HG02840 (cell line): ENCODE measurements at regions not wholly inside any gene's neighbourhood (a gene's known extent, or its start where the extent isn't known, plus 50 kb on each side); places are given as distances from the start of the nearest gene placed in this dataset.
"Not testable (repeated sequence)": the region's sequence is repeated elsewhere in the genome, so short reads cannot be mapped to it uniquely, and the experiment has no call there.

Source experiments
- ATAC-seq: cut with Tn5 transposase; IDR thresholded peaks from one replicate; pipeline ENCODE4 v1.9.1; 2021; ENCODE audit warnings: mild to moderate bottlenecking, moderate library complexity, moderate number of reproducible peaks; ENCODE audit not compliant: unreplicated experiment, low FRiP score

DNA sequence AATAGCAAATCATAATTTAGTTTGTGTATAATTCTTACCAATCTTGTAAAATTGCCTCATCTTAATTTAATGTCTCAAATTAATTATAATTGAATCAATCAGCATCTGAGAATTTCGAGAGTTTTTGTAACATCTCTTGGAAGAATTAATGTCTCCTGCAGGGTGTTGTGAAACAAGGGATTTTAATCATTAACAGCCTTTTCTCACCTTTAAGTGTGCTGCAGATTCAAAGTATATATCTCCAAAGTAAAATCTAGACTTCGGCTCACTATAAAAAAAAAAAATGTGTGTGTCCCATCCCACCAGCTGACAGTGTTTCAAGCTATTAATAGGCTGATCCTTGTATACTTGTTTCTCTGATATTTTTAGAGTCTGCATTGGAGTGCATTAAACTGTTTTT is 603.1 kb downstream of the ETNK1 start:
- ATAC-seq: no peak

DNA sequence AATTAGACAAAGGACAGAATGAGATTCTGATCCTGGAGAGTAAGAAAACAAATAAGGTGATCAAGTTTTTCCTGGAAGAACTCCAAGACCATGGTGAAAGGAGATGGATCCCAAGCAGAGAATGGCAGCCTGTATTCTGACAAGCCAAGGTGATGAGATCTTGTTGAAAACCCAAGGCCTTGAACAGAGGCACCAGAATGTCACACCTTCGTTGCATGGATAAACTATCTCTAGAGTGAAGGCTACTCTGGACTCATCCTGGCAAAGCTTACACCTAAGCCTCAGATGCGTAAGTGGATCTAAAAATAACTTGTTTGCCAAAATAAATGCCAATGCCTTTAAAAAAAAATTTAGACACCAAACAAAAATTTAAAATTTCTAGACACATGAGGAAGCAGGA is 605.9 kb downstream of the ETNK1 start:
- ATAC-seq: no peak

DNA sequence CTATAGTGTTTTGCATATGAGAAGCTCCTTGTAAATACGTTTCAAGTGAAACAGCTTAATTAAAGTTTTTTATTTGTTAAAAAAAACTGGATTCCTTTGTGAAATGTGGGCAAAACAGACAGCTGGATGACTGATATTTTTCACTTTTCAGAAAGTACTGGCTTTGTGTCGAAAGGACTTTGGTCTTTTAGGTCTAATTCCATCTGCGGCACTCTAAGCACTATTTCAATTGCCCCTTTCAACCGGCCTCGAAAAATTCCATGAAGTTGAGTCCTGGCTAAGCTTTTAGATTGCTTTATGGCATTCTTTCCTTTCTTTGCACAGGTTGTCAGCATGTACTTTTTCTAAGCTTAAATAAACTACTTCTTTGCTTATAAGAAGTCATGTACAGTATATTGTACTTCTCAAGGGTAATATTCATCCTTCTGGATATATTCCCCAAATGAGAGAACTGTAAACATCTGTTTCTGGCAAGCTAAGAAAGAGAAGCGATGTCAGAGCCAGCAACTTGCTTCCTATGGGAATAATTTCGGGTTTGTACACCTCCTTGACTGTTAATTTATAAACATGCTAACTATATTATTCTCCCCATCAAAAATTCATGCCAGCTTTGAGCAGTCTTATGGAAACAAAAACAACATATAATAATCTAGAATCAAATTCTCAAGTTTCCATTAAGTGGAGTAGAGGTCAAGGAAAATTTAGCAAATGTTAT is 611.3 kb downstream of the ETNK1 start:
- ATAC-seq: no peak

DNA sequence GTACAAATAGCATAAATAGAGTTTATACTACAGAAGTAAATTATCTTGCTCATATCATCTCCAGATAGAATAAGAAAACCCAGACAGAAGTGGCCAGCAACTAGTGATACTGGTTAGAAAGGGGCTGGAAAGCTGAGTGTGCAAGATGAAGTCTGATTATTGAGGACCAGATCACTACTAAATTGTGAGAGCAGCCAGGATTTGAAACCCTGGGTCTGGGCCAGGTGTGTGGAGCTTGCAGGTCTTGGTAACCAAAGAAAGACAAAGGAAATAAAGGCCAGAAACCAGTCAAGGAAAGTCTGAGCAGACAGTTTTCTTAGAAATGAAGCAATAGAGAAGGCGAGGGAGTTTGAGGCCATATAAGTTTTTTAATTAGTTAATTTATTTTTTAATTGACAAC is 611.8 kb downstream of the ETNK1 start:
- no peak for ATAC-seq

DNA sequence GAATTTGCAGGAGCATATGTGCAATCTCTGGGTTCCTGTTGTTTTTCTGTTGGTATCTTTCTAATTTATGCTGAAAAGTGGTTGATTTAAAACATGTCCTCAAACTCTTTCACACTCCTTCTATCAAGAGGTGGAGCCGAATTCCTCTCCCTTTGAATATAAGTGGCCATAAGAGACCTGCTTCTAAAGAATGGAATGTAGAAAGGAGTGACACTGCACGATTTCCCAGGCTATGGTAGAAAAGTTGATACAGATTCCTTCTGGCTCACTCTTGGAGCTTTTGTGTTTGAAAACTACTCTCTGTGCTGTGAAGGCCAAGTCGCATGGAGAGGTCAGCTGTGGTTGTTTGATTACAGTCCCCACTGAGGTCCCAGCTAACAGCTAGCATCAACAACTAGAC is 613.2 kb downstream of the ETNK1 start:
- no peak for ATAC-seq

DNA sequence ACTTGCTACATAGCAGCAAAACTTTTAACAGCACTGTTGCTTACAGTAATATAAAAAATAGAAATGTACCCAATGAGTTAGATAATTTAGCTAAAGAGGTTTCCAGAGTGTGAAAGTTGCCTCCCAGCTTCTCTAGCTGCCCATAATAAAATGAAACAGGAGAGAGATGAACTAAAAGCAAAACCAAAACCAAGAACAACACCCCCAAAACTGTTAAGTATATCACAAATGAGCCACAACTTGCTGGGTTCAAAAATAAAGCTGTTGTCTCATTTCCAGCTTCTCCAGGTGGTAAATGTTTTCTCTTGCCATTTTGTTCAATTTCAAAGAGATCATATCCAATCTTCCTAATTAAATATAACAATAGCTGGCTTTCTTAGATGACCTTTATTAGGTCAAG is 614.0 kb downstream of the ETNK1 start:
- no peak for ATAC-seq

DNA sequence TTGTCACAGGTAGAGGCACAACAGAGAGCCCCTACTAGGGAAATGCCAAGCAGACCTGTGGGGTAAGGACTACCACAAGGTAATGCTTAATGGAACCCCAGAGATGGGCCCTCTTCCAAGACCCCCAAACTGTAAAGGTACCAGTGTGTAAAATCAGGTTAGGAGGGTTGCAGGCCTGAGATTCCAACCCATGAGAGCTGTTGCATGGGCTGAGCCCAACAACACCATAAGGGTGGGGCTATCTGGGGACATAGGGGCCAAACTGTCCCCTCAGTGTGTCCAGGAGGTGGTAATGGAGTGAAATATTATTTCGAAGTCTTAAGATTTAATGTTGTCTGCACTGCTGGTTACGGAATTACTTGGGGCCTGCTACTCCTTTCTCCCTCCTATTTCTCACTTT is 620.2 kb downstream of the ETNK1 start:
- ATAC-seq: no peak

DNA sequence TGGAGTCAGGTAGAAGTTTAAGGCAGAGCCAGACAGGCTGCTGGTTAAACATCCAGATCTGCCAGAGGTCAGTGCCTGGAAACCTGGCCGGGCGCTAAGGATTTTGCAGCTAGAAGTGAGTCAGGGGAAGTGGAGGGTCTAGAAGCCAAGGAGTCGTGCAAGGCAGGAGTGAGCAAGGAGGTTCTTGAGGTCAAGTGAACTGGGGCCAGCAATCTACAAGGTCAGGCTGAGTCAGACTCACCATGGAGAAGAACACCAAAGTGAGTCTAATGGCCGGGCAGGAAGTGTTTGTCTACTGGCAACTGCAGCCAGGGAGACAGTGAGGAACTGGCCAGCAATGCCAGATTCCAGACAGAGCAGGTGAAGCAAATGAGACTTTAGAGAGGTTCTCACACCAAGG is 628.2 kb downstream of the ETNK1 start:
- ATAC-seq: no peak

DNA sequence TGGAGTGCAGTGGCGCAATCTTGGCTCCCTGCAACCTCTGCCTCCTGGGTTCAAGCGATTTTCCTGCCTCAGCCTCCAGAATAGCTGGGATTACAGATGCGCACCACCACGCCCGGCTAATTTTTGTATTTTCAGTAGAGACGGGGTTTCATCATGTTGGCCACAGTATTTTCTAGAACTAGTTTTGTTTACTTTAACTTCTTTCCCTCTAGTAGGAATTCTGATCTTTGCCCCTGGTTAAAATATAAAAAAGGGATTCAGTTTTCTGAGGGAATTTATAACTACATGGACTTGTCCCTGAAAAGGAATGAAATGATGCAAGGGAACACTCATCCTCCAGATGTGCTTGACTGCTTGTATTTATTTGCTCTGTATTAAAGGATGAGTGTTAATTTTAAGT is 628.9 kb downstream of the ETNK1 start:
- ATAC-seq: not testable (repeated sequence)

DNA sequence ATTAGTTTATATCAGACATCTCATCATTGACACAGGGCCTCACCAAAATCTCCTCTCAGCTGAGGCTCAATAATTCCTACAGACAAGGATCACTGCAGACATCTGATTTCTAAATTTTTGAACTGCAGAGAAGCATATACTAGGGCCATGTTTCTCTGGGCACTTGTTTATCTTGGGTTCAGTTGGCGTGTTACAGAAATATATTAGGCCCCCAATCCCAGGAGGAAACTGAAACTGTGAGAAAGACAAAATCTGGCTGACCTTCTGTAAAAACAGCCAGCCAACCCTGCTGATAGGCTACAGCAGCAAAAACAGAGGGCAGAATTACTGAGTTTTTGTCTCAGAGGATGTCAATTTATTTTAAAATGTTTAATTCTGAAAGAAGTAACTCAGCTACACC is 634.6 kb downstream of the ETNK1 start:
- no peak for ATAC-seq

DNA sequence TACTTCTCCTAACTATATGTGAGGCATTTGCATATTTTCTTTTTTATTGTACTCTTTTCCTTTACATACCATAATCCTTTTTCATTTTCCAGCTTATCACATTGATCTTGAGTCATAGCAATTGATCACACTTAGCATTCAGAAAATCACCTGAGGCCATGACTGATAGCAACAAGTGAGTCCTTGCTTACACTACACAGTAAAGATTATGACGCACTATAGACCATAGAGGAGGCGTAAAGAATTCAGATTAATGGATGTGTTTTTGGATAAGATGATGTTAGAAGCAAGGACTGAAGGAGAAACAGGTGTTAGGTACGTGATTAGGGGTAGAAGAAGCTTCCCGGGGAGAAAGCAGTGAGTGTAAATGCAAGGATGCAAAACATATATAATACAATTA is 637.7 kb downstream of the ETNK1 start:
- ATAC-seq: no peak

DNA sequence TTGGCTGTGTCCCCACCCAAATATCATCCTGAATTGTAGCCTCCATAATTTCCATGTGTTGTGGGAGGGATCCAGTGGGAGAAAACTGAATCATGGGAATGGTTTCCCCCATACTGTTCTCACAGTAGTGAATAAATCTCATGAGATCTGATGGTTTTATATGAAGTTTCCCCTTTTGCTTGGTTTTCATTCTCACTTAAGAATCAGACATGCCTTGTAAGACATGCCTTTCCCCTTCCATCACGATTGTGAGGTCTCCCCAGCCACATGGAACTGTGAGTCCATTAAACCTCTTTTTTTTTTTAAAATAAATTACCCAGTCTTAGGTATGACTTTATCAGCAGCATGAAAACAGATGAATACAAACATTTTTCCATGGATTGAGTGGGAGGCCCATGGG is 652.9 kb downstream of the ETNK1 start:
- ATAC-seq: no peak

DNA sequence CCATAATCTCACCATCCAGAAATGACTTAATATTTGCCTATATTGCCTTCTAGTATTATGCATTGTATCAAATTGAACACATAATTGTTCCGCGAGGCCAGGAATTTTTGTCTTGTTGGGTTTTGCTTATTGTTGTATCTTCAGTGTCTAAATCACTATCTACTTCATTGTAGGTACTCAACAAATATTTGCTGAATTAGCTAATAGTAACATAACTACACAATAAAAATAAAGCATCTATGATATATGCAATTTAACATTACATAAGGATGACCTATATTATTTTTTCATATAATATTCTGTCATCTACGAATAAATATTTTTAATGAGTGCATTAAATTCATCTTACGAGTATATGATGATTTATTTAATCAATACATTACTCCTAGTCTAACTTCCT is 656.3 kb downstream of the ETNK1 start:
- ATAC-seq: no peak

DNA sequence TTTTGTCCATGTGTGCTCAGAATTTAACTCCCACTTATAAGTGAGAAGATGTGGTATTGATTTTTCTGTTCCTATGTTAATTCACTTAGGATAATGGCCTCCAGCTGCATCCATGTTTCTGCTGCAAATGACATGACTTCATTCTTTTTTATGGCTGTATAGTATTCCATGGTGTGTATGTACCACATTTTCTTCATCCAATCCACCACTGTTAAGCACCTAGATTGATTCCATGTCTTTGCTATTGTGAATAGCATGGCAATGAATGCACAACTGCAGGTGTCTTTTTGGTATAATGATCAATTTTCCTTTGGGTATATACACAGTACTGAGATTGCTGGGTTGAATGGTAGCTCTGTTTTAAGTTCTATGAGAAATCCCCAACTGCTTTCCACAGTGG is 657.7 kb downstream of the ETNK1 start:
- no peak for ATAC-seq

DNA sequence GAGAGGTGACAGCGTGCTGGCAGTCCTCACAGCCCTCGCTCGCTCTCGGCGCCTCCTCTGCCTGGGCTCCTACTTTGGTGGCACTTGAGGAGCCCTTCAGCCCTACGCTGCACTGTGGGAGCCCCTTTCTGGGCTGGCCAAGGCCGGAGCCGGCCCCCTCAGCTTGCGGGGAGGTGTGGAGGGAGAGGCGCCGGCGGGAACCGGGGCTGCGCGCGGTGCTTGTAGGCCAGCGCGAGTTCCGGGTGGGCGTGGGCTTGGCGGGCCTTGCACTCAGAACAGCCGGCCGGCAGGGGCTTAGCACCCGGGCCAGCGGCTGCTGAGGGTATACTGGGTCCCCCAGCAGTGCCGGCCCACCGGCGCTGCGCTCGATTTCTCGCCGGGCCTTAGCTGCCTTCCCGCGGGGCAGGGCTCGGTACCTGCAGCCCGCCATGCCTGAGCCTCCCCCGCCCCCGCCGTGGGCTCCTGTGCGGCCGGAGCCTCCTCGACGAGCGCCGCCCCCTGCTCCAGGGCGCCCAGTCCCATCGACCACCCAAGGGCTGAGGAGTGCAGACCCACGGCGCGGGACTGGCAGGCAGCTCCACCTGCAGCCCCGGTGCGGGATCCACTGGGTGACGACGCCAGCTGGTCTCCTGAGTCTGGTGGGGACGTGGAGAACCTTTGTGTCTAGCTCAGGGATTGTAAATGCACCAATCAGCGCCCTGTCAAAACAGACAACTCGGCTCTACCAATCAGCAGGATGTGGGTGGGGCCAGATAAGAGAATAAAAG is 661.0 kb downstream of the ETNK1 start:
- ATAC-seq: not testable (repeated sequence)

DNA sequence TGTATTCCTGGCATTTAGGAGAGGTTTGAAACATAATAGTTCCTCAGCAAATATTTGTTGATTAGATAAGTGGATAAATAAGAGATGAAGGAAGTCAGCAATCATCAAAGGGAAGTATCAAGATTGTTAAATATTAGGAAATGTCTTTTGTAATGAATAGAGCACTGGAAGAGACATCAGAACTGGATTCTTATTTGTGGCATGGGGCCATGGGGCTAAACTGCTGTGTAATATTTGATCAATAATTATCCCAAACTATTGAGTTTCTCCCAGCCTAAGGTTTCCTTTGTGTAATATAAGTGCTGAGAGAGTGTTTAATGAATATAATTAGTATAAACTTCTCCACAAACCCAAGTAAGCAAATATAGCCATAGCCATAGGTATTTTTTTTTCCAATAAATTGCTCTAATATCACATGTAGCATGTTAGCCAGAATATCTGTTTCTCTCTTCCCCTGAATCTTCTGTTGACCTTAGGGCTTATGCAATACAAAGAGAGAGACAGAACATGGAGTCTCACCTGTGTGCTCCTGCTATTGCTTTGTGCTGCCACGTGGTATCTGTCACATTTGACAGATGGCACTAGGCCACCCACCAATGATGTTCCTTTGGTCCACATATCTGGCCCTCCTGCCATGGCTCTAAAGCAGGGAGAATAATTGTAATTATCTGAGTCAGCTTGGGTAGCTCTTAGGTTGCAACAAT is 658.7 kb downstream of the SOX5 start:
- no peak for ATAC-seq

DNA sequence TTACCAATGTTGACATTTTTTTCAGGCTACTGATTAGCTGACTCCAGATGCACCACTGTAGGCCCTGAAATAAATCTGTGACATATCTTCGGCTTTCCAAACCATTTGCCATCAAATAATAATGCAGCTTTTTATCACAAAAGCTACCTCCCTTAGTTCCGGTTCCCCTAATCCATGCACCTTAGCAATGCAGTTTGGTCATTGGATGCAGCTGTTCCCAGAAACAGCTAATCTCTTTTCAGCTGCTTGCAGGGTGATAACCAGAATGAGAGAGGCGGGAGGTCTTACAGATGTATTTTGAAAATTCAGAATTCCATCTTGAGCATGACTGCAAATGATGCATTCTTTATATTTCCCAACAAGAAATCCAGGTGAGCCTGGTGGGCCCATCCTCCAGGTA is 646.2 kb downstream of the SOX5 start:
- ATAC-seq: no peak

DNA sequence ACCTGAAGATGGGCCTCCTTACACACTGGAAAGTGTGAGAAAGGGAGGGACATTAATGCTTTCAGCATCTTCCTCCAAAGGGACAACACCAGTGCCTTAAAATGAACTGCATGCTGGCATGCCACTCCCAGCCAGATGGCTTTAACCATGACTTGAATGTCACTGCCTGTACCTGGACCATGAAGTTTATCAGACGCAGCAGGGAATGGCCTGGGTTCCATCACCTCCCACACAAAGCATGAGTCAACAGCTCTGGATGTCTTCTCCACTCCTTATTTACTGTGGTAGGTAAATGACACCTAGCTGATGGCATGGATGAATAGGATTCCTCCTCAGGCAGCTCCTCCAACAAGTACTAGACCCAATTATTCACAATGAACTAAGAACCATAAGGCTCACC is 645.6 kb downstream of the SOX5 start:
- no peak for ATAC-seq

DNA sequence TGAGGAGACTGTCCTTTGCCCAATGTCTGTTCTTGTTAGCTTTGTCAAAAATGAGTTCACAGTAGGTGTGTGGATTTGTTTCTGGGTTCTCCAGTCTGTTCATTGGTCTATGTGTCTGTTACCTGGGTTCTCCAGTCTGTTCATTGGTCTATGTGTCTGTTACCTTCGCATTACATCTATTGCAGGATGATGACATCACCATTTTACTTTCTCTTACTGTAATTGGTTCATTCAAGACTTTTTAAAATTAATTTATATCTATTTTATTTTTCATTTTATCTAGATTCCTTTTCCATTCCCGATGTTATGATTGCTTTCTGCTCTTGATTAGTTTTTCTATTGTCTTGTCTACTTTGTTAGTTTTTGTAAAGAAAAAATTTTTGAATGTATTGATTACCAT is 615.5 kb downstream of the SOX5 start:
- no peak for ATAC-seq

DNA sequence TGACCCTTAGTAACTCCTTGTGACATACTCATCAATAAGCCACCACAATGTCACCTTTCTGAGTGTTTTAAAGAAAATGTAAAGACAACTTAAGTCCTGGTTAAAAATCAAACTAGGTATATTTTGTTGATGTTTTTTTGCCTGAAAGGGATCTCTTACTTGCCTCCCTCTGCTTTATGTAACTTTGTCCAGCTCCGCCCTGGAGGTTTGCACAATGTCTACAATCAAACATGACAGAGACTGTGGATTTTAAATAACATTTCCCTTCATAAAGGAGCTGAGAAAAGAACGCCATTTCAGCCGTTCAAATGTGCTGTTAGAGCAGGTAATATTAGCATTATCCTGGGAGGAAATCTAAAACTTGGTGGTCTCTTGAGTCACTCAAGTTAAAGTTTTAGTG is 613.9 kb downstream of the SOX5 start:
- ATAC-seq: no peak

DNA sequence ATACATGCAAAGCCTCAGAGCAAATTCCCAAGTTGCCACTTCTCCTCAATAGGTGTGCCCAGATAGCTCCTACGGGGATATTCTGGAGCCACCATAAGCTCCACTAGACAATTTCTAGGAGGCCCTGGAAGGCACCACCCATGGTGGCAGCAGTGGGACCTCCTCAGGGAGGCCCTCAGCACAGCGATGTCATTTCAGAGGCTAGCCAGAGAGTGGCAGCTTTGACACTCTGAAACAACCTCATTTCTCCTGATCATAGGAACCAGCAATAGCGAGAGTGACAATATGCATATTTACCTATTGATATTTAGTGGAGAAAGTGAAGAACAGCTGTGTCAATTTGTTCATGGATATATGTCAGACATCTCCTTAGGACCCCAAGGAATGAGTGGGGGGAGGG is 612.3 kb downstream of the SOX5 start:
- no peak for ATAC-seq

DNA sequence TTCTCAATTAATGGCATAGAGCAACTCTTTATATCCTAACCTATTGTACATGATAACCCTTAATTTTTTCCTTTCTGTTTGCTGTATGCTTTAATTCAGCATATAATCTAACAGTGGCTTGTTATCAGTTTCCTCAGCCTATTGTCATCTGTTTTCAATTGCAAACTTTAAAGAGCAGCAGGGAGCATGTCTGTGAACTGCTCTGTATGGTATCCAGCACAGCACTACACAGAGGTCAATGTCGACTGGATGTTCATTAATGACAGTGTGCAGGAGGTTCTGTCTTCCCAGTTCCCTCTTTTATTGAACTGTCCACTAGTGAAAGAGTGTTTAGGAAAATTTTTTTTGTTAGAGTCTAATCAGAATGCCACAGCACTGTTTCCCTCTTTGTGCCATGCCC is 609.1 kb downstream of the SOX5 start:
- no peak for ATAC-seq
